ENCODE measurements at regions not wholly inside any gene's neighbourhood (a gene's known extent, or its start where the extent isn't known, plus 50 kb on each side); places are given as distances from the start of the nearest gene placed in this dataset.

DNA sequence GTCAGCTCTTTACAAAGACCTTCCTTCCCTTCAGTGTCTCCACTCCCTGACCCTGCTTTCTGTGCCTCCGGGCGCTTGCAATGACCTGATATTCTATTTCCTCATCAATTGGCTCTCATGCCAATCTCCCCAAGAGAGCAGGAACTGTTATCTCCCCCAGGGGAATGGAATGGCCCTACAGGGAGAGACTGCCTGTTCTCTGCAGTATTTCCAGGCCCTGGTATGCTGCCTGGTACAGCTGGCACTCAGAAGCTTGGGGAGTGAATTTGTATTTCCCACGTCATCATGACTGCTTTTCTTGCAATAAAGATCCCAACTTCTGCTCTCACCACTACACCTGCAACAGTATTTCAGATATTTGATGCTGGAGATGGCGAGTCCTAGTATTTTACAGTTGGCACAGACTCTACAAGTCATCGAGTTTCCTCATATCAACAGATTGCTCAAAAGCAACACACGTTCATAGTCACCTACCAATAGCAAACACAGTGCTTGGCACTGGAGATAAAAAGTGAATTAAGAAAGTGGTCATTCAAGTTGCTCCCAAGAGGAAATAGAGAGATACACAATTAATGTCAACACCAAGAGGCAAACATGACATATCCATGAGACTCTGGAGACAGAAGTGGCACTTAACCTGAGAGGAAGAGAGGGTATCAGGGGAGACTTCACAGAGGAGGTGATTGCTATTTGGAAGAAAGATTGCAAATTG is 90.5 kb upstream of the EGFL6 start:
- no peak for TF ChIP-seq TAF1 (IDR thresholded peaks at IDR 0.05; ENCODE audit: borderline replicate concordance, insufficient read depth, low read length)
- TF ChIP-seq POLR2AphosphoS5 (IDR thresholded peaks at IDR 0.05; ENCODE audit: low read depth, low read length) = no peak
- TF ChIP-seq FOXP2 (optimal IDR thresholded peaks at IDR 0.05; ENCODE audit: borderline replicate concordance, extremely low read depth, extremely low read length, insufficient read depth) = no peak
- no peak for TF ChIP-seq SIN3A (IDR thresholded peaks at IDR 0.05; ENCODE audit: borderline replicate concordance, insufficient read depth, low read length)
- TF ChIP-seq, protein P1, sequence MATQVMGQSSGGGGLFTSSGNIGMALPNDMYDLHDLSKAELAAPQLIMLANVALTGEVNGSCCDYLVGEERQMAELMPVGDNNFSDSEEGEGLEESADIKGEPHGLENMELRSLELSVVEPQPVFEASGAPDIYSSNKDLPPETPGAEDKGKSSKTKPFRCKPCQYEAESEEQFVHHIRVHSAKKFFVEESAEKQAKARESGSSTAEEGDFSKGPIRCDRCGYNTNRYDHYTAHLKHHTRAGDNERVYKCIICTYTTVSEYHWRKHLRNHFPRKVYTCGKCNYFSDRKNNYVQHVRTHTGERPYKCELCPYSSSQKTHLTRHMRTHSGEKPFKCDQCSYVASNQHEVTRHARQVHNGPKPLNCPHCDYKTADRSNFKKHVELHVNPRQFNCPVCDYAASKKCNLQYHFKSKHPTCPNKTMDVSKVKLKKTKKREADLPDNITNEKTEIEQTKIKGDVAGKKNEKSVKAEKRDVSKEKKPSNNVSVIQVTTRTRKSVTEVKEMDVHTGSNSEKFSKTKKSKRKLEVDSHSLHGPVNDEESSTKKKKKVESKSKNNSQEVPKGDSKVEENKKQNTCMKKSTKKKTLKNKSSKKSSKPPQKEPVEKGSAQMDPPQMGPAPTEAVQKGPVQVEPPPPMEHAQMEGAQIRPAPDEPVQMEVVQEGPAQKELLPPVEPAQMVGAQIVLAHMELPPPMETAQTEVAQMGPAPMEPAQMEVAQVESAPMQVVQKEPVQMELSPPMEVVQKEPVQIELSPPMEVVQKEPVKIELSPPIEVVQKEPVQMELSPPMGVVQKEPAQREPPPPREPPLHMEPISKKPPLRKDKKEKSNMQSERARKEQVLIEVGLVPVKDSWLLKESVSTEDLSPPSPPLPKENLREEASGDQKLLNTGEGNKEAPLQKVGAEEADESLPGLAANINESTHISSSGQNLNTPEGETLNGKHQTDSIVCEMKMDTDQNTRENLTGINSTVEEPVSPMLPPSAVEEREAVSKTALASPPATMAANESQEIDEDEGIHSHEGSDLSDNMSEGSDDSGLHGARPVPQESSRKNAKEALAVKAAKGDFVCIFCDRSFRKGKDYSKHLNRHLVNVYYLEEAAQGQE (IDR thresholded peaks at IDR 0.05; ENCODE audit: insufficient read depth in 1 of 2, low read depth in 2 of 2, low read length in 2 of 2) = no peak

DNA sequence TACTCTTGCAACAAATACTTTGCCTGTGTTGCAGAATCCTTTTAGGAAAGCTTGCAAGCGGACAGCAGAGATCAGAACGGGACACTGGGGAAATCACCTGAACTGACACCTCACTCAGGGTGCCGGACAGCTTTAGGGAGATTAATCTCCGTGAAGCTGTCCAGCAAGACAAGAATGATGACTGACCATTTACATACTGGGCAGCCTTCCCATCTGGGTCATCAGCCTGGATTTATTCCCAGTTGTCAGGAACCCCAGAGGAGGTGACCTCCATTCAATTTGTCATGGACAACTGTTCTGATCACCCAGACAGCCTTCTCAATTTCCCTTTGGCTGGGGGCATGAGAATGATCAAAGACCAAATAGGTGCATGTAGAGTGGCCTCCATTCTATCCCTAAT is 93.0 kb upstream of the EGFL6 start:
- TF ChIP-seq, protein P1 (IDR thresholded peaks at IDR 0.05; ENCODE audit: insufficient read depth in 1 of 2, low read depth in 2 of 2, low read length in 2 of 2) = no peak
- TF ChIP-seq TAF1 (IDR thresholded peaks at IDR 0.05; ENCODE audit: borderline replicate concordance, insufficient read depth, low read length) (no peak), SIN3A (IDR thresholded peaks at IDR 0.05; ENCODE audit: borderline replicate concordance, insufficient read depth, low read length) (no peak), POLR2AphosphoS5 (IDR thresholded peaks at IDR 0.05; ENCODE audit: low read depth, low read length) (no peak), FOXP2 (optimal IDR thresholded peaks at IDR 0.05; ENCODE audit: borderline replicate concordance, extremely low read depth, extremely low read length, insufficient read depth) (no peak)

DNA sequence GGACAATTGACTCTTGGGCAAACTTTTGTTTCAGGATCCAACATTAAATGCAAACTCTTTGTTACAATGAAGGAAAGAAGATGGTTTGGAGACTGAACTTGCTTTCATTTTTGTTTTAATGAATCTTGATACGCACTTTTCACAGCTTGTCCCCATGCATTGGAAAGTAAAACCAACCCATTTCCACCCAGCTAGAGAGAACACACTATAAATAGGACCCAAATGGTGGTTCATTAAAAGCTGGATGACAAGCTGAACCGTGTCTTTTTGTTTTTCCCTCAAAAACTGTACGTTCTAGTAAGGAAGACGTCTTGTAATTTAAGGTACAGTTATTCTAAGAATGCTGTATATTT is 95.3 kb upstream of the EGFL6 start:
- TF ChIP-seq TAF1 (IDR thresholded peaks at IDR 0.05; ENCODE audit: borderline replicate concordance, insufficient read depth, low read length) (no peak), SIN3A (IDR thresholded peaks at IDR 0.05; ENCODE audit: borderline replicate concordance, insufficient read depth, low read length) (no peak), FOXP2 (optimal IDR thresholded peaks at IDR 0.05; ENCODE audit: borderline replicate concordance, extremely low read depth, extremely low read length, insufficient read depth) (no peak), POLR2AphosphoS5 (IDR thresholded peaks at IDR 0.05; ENCODE audit: low read depth, low read length) (no peak)
- TF ChIP-seq, protein P1 (IDR thresholded peaks at IDR 0.05; ENCODE audit: insufficient read depth in 1 of 2, low read depth in 2 of 2, low read length in 2 of 2) = no peak

DNA sequence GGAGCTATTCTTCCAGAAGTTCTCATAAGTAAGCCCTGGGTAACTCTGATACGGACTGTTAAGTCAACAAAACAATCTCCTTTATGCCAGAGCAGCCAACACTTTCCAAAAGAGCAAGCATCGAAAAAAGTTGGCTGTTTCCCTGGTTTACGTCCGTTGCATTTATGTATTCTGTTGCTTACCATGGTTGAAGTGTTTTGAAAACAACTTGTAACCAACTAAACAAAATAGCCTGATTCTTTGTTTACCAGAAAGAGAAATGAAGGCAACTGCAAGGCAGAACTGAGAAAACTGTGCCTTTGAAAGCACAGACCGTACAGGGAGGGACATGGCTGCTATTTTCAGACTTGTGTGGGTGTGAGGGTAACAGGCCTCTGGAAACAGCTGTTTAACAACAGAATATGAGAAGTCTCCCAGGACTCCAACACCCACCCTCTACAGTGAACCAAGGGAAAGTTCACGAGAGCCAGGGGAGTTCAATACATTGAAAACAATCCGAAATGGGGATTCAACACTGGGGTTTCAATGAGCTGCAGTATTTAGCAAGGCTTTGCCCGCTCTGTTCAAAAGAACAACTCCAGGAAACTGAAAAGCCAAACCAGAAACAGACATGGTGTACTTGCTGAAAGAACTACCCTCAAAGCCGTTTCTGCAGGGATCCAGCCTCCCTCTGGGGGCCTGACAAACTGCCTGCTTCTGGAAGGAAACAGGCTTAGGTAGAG is 95.8 kb upstream of the EGFL6 start:
- TF ChIP-seq, protein P1 (IDR thresholded peaks at IDR 0.05; ENCODE audit: insufficient read depth in 1 of 2, low read depth in 2 of 2, low read length in 2 of 2) = no peak
- no peak for TF ChIP-seq FOXP2 (optimal IDR thresholded peaks at IDR 0.05; ENCODE audit: borderline replicate concordance, extremely low read depth, extremely low read length, insufficient read depth)
